Cardiac fibroblast (primary cell): ENCODE measurements at regions not wholly inside any gene's neighbourhood (a gene's known extent, or its start where the extent isn't known, plus 50 kb on each side); places are given as distances from the start of the nearest gene placed in this dataset.

Experiments
- DNase-seq, 2 donors: peaks; one replicate each; pipeline versions ENCODE4 v3.0.0 to v3.0.0-alpha.2; 2010; ENCODE audit warnings: low read depth in 2 of 2
- H3K4me3 ChIP-seq, 2 donors: replicated peaks in 1 of 2; 1 replicate in 1 of 2; 2 replicates in 1 of 2; pipeline ENCODE4 v1.5.1; 2011; ENCODE audit warnings: low read depth in 2 of 2, low read length in 2 of 2, mild to moderate bottlenecking in 2 of 2, moderate library complexity in 1 of 2
- TF ChIP-seq, protein P1 (sequence below): IDR thresholded peaks from one replicate; pipeline ENCODE4 v1.5.1; 2011; ENCODE audit warnings: low read depth, mild to moderate bottlenecking, low read length, inconsistent platforms

DNA sequence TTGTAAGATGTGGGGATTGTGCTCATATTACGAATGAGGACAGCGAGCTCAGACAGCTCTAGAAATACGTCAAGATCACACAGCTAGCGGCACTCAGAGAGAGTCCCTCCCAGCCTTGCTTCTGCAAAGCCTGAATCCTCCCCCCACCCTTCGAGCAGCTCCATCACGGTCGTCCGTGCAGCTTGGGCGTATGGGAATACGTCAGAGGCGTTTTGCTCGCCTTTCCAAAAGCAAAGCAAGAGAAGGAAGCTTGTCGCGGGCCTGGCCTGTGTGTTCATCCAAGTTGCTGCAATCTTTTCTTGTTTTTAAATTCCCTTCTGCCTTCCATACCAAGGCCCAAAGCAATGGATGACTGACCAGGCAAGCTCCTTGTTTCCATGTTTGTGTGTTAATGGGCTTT, 125.5 kb upstream of the IRF2BP2 start:
- no peak overlapping the region for H3K4me3 ChIP-seq
- TF ChIP-seq, protein P1, sequence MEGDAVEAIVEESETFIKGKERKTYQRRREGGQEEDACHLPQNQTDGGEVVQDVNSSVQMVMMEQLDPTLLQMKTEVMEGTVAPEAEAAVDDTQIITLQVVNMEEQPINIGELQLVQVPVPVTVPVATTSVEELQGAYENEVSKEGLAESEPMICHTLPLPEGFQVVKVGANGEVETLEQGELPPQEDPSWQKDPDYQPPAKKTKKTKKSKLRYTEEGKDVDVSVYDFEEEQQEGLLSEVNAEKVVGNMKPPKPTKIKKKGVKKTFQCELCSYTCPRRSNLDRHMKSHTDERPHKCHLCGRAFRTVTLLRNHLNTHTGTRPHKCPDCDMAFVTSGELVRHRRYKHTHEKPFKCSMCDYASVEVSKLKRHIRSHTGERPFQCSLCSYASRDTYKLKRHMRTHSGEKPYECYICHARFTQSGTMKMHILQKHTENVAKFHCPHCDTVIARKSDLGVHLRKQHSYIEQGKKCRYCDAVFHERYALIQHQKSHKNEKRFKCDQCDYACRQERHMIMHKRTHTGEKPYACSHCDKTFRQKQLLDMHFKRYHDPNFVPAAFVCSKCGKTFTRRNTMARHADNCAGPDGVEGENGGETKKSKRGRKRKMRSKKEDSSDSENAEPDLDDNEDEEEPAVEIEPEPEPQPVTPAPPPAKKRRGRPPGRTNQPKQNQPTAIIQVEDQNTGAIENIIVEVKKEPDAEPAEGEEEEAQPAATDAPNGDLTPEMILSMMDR, result no peak
- no peak for DNase-seq

DNA sequence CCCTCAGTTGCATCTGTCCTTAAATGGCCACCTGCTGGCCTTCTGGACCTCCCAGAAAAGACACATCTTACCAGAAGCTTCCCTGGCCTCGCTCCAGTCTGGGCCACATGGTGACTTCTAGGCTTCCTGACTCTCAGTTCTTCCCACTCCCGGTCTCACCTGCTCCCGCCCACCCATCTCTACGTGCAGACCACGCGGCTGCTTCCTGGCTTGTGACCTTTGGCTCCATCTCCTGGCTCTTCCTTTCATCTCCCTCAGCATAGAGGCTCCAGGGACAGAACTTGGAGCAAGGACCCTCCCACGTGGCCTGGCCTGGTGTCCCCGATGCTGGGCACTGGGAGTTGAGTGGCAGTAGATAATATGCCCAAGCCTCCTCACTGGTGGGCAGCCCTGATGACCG, 124.9 kb upstream of the IRF2BP2 start:
- TF ChIP-seq, protein P1, result no peak
- no peak for DNase-seq
- H3K4me3 ChIP-seq, result no peak overlapping the region

DNA sequence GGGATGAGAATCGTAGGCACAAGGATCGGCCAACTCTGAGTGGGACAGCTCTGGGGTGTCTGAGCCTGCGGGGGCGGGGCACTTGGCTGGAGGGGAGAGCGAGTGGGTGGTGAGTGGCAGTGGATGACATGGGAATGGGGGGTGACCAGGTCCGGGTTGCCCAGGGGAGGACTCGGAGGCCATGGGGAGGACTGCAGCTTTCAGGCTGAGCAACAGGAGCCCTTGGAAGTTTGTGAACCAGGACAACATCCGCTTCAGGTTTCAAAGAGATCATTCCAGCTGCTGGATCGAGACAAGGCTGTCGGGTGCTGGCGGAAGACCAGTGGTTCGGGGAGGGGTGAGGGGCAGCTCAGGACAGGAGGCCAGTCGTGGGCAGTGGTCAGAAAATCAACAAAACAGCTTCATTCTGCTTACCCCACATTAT, 124.4 kb upstream of the IRF2BP2 start:
- H3K4me3 ChIP-seq, result no peak overlapping the region
- TF ChIP-seq, protein P1, result no peak

DNA sequence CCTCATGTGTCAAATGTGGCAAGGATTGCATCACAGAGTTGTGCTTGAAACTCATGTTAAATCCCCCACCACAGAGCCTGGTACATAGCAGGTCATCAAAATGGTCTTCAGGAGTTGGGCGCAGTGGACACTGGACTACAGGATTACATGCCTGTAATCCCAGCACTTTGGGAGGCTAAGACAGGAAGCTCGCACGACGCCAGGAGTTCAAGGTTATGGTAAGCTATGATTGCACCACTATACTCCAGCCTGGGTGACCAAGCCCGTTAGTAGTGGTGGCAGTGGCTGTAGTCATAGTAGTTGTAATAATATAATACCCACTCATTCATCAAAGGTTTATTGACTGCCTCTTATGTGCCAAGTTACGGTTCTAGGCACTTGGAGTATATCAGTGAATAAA, 123.4 kb upstream of the IRF2BP2 start:
- TF ChIP-seq, protein P1, result no peak
- no peak overlapping the region for H3K4me3 ChIP-seq
- DNase-seq, result no peak

More for the DNA sequence above, 124.4 kb upstream of the IRF2BP2 start:
- DNase-seq, result no peak

DNA sequence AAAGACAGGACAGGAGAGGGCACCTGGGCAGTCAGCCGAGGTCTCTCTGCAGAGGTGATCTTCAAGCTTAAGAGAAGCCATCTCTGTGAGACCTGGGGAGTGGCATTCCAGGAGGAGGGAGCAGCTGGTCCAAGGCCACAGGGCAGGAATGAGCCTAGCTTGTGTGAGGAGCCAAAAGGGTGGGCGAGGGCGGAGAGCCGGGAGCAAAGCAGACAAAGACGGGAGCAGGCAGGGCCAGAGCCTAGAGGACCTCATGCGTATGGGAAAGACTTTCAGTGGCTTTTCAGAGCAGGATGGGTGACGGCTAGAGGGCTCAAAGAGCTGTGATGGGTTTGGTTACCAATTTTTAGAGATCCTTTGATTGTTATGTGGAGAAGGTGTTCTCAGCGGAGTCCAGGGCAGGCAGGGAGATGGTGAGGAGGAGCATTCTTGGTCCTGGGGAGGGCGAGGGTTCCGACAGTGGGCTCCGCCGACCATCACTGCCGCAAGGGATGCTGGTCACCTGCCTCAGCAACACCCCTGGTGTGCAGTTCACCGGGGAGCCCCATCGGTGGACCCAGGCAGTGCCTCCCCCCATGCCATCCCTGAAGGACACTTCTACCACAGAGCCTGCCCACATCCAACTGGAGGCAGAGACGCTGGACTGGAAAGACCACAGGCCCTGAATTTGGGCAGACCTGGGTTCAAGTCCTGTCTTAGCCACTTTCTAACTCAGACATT, 122.9 kb upstream of the IRF2BP2 start:
- TF ChIP-seq, protein P1, result no peak

DNA sequence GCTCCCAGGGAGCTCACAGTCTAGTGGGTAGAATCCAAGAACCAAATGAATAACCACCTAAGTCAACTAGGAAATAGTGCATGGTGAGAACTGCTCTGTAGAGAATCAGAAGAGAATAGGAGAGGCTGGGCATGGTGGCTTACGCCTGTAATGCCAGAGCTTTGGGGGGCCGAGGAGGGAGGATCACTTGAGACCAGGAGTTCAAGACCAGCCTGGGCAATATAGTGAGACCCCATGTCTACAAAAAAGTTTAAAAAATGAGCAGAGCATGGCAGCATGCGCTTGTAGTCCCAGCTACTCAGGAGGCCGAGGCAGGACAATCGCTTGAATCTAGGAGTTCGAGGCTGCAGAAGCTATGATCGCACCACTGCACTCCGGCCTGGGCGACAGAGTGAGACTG, 122.3 kb upstream of the IRF2BP2 start:
- no peak overlapping the region for H3K4me3 ChIP-seq
- no peak for DNase-seq
- TF ChIP-seq, protein P1, result no peak

More for the DNA sequence above, 122.9 kb upstream of the IRF2BP2 start:
- no peak overlapping the region for H3K4me3 ChIP-seq
- no peak for DNase-seq
